ENCODE measurements at regions not wholly inside any gene's neighbourhood (a gene's known extent, or its start where the extent isn't known, plus 50 kb on each side); places are given as distances from the start of the nearest gene placed in this dataset.
A peak's percentile ranks its signal among the peaks of the same experiment; 100 is the strongest.

DNA sequence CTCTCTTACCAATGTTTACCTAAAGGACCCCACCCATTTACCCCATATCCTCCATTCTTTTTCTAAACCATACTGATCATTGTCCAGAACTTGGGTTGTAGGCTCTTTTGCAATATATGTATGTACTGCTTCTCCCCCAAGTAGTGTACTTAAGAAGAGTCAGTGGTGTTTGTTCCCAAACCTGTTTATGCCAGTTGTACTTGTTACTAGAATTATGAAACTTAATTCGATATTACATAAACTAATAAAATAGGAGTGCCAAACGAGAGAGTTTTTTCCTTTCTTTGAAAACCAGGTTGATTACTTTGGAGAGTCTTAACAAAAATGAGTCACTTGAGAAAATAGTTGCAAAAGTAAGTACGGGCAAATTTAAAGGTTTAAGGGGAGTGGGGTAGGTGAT is 96.3 kb downstream of the GEMIN8 start:
- DNase-seq = no peak
- H3K27me3 ChIP-seq (ENCODE audit: control insufficient read depth, insufficient read depth, low read length) = no peaks in the 10 kb centered on the region
- H3K4me3 ChIP-seq (ENCODE audit: insufficient read depth, low read depth, low read length) = no peak overlapping the region
- no peaks in the 10 kb centered on the region; the same call in 1 of the 2 replicates for H3K36me3 ChIP-seq (replicated peaks; ENCODE audit: control insufficient read depth, insufficient read depth, low read length)

DNA sequence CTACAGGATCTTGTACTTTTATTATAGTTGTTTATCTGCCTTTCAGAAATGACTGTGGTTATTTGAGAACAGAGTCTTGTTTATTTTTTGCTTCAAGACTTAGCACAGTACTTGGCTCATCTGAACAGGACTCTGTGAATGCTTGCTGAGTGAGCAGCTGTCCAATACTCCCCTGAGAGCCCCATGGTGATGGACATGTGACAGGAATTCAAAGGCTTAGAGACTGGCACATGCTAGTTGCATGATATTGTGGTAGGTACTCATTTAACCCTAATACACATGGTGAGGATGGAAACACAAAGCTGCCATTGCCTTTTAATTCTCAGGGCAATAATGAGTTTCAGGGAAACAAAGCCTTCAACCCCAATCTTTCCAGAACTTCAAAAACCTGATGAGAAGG is 97.3 kb downstream of the GEMIN8 start:
- DNase-seq = no peak
- Histone ChIP-seq H3K4me3 (ENCODE audit: insufficient read depth, low read depth, low read length) (no peak overlapping the region), H3K36me3 (replicated peaks; ENCODE audit: control insufficient read depth, insufficient read depth, low read length) (no peaks in the 10 kb centered on the region; the same call in 1 of the 2 replicates), H3K27me3 (ENCODE audit: control insufficient read depth, insufficient read depth, low read length) (no peaks in the 10 kb centered on the region)

- Histone ChIP-seq H3K27me3 (ENCODE audit: control insufficient read depth, insufficient read depth, low read length) (no peaks in the 10 kb centered on the region), H3K4me3 (ENCODE audit: insufficient read depth, low read depth, low read length) (no peak overlapping the region), H3K36me3 (replicated peaks; ENCODE audit: control insufficient read depth, insufficient read depth, low read length) (no peaks in the 10 kb centered on the region)
- no peak for DNase-seq
Observed at GRCh38 chrX:13927175-13927574, 102.5 kb downstream of the GEMIN8 start.

GRCh38 chrX:13923845-13924244 is 105.8 kb downstream of the GEMIN8 start:
- peak; percentile 38 for DNase-seq
- no peak overlapping the region for H3K4me3 ChIP-seq (ENCODE audit: insufficient read depth, low read depth, low read length)
- no peaks in the 10 kb centered on the region for H3K27me3 ChIP-seq (ENCODE audit: control insufficient read depth, insufficient read depth, low read length)
- no peaks in the 10 kb centered on the region; the same call in 1 of the 2 replicates for H3K36me3 ChIP-seq (replicated peaks; ENCODE audit: control insufficient read depth, insufficient read depth, low read length)

- Histone ChIP-seq H3K27me3 (ENCODE audit: control insufficient read depth, insufficient read depth, low read length) (no peaks in the 10 kb centered on the region), H3K4me3 (ENCODE audit: insufficient read depth, low read depth, low read length) (no peak overlapping the region), H3K36me3 (replicated peaks; ENCODE audit: control insufficient read depth, insufficient read depth, low read length) (no peaks in the 10 kb centered on the region; the same call in 1 of the 2 replicates)
- DNase-seq = no peak
Observed at GRCh38 chrX:13923289-13923688, 106.4 kb upstream of the GPM6B start.

DNA sequence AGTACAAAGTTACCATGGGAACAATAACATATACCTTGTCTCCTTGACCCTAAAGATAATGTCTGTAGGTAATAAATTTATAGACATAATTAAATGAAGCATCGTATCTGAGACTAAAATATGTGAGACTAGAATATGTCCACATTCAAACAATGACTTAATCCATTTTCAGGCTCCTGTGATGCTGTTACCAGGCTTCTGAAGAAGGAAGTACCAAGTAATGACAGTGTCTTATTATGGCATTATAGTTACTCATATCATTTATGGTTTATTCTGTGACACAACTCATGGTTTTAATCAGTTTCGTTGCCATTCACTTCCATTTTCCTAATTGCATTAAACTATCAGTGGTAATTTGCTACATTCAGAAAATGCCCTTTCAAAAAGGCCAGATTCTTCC is 100.6 kb upstream of the GPM6B start:
- Histone ChIP-seq H3K4me3 (ENCODE audit: insufficient read depth, low read depth, low read length) (no peak overlapping the region), H3K27me3 (ENCODE audit: control insufficient read depth, insufficient read depth, low read length) (no peaks in the 10 kb centered on the region), H3K36me3 (replicated peaks; ENCODE audit: control insufficient read depth, insufficient read depth, low read length) (no peaks in the 10 kb centered on the region; the same call in 1 of the 2 replicates)
- no peak for DNase-seq

GRCh38 chrX:13911586-13911985 is 94.7 kb upstream of the GPM6B start:
- no peaks in the 10 kb centered on the region for H3K36me3 ChIP-seq (replicated peaks; ENCODE audit: control insufficient read depth, insufficient read depth, low read length)
- DNase-seq = no peak
- H3K27me3 ChIP-seq (ENCODE audit: control insufficient read depth, insufficient read depth, low read length) = no peaks in the 10 kb centered on the region

DNA sequence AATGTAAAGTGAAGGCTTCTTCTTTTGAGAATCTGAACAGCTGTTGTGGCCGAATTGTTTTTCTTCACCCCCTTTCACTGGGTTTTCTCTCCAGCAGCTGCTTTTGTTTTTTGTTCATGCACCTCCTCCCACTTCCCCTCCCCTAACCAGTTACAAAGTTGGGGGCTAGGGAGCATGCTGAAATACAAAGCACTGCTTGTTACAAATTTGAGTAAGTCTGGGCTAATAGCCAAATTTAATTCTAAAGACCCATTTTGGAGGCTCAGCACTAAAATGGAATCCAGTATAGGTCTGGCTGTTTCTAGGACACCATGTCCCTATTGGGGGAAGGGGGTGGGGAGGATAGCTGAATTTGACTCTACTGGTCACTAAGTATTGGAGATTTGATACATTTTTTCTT is 89.2 kb upstream of the GPM6B start:
- no peak overlapping the region for H3K4me3 ChIP-seq (ENCODE audit: insufficient read depth, low read depth, low read length)
- no peak for DNase-seq
- no peaks in the 10 kb centered on the region for H3K27me3 ChIP-seq (ENCODE audit: control insufficient read depth, insufficient read depth, low read length)
- H3K36me3 ChIP-seq (replicated peaks; ENCODE audit: control insufficient read depth, insufficient read depth, low read length) = peaks cover 1% of the 10 kb centered on the region; the same call in 1 of the 2 replicates

More at GRCh38 chrX:13911586-13911985, 94.7 kb upstream of the GPM6B start:
- no peak overlapping the region for H3K4me3 ChIP-seq (ENCODE audit: insufficient read depth, low read depth, low read length)

GRCh38 chrX:13903405-13903804 is 86.5 kb upstream of the GPM6B start:
- Histone ChIP-seq H3K27me3 (ENCODE audit: control insufficient read depth, insufficient read depth, low read length) (no peaks in the 10 kb centered on the region), H3K36me3 (replicated peaks; ENCODE audit: control insufficient read depth, insufficient read depth, low read length) (peaks cover 1% of the 10 kb centered on the region; the same call in 1 of the 2 replicates), H3K4me3 (ENCODE audit: insufficient read depth, low read depth, low read length) (no peak overlapping the region)
- no peak for DNase-seq

GRCh38 chrX:13902406-13902805 is 85.5 kb upstream of the GPM6B start:
- Histone ChIP-seq H3K4me3 (ENCODE audit: insufficient read depth, low read depth, low read length) (no peak overlapping the region), H3K36me3 (replicated peaks; ENCODE audit: control insufficient read depth, insufficient read depth, low read length) (peaks cover 1% of the 10 kb centered on the region; the same call in 1 of the 2 replicates), H3K27me3 (ENCODE audit: control insufficient read depth, insufficient read depth, low read length) (no peaks in the 10 kb centered on the region)
- no peak for DNase-seq

GRCh38 chrX:13901354-13901753 is 84.5 kb upstream of the GPM6B start:
- H3K27me3 ChIP-seq (ENCODE audit: control insufficient read depth, insufficient read depth, low read length) = no peaks in the 10 kb centered on the region
- no peak for DNase-seq
- peaks cover 1% of the 10 kb centered on the region; the same call in 1 of the 2 replicates for H3K36me3 ChIP-seq (replicated peaks; ENCODE audit: control insufficient read depth, insufficient read depth, low read length)
- H3K4me3 ChIP-seq (ENCODE audit: insufficient read depth, low read depth, low read length) = no peak overlapping the region

- no peaks in the 10 kb centered on the region for H3K27me3 ChIP-seq (ENCODE audit: control insufficient read depth, insufficient read depth, low read length)
- H3K4me3 ChIP-seq (ENCODE audit: insufficient read depth, low read depth, low read length) = no peak overlapping the region
Observed at GRCh38 chrX:13900351-13900750, 83.5 kb upstream of the GPM6B start.

DNA sequence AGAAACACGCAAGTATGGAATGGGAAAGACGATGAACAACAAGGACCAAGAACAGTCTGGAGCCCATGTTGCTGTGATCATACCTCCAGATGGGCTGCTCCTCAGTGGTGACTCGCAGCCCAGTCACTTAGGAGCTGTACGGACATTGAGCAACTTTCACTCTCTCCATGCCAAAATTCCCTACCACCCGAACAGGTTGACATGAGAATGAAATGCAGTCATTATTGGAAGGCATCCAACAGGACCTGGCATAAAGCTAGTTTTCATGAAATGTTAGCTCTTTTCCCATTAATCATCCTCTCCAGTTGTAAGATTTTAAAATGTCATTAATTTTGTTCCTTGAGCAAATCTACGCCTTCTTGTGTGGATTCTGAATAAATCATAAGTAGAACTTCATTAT is 82.7 kb upstream of the GPM6B start:
- DNase-seq = no peak
- no peaks in the 10 kb centered on the region for H3K27me3 ChIP-seq (ENCODE audit: control insufficient read depth, insufficient read depth, low read length)
- no peak overlapping the region for H3K4me3 ChIP-seq (ENCODE audit: insufficient read depth, low read depth, low read length)
- H3K36me3 ChIP-seq (replicated peaks; ENCODE audit: control insufficient read depth, insufficient read depth, low read length) = peaks cover 1% of the 10 kb centered on the region; the same call in 1 of the 2 replicates

More at GRCh38 chrX:13900351-13900750, 83.5 kb upstream of the GPM6B start:
- no peak for DNase-seq
- peaks cover 1% of the 10 kb centered on the region; the same call in 1 of the 2 replicates for H3K36me3 ChIP-seq (replicated peaks; ENCODE audit: control insufficient read depth, insufficient read depth, low read length)

- Histone ChIP-seq H3K4me3 (ENCODE audit: insufficient read depth, low read depth, low read length) (no peak overlapping the region), H3K27me3 (ENCODE audit: control insufficient read depth, insufficient read depth, low read length) (no peaks in the 10 kb centered on the region), H3K36me3 (replicated peaks; ENCODE audit: control insufficient read depth, insufficient read depth, low read length) (peaks cover 1% of the 10 kb centered on the region; the same call in 1 of the 2 replicates)
Observed at GRCh38 chrX:13898603-13899002, 81.7 kb upstream of the GPM6B start.

GRCh38 chrX:13898083-13898482 is 81.2 kb upstream of the GPM6B start:
- Histone ChIP-seq H3K27me3 (ENCODE audit: control insufficient read depth, insufficient read depth, low read length) (no peaks in the 10 kb centered on the region), H3K4me3 (ENCODE audit: insufficient read depth, low read depth, low read length) (no peak overlapping the region), H3K36me3 (replicated peaks; ENCODE audit: control insufficient read depth, insufficient read depth, low read length) (no peaks in the 10 kb centered on the region)
- DNase-seq = no peak

More at GRCh38 chrX:13898603-13899002, 81.7 kb upstream of the GPM6B start:
- no peak for DNase-seq

GRCh38 chrX:13897566-13897965 is 80.7 kb upstream of the GPM6B start:
- Histone ChIP-seq H3K27me3 (ENCODE audit: control insufficient read depth, insufficient read depth, low read length) (no peaks in the 10 kb centered on the region), H3K4me3 (ENCODE audit: insufficient read depth, low read depth, low read length) (no peak overlapping the region)
- no peak for DNase-seq

More at GRCh38 chrX:13897566-13897965, 80.7 kb upstream of the GPM6B start:
- H3K36me3 ChIP-seq (replicated peaks; ENCODE audit: control insufficient read depth, insufficient read depth, low read length) = no peaks in the 10 kb centered on the region
